Activated T-cell treated with anti-CD3 and anti-CD28 coated beads, Interleukin-2, amount 50 U/mL, for 4 hours (primary cell): ENCODE measurements at regions not wholly inside any gene's neighbourhood (a gene's known extent, or its start where the extent isn't known, plus 50 kb on each side); places are given as distances from the start of the nearest gene placed in this dataset.

Experiments used
- ATAC-seq, 2 donors: fragments of 200-7000 bp; cut with Tn5 transposase; one replicate each; pipeline ENCODE4 v1.10.0; 2021
- DNase-seq: peaks from one replicate; pipeline ENCODE4 v3.0.0-alpha.2; 2020
- H3K27me3 Mint-ChIP-seq: one replicate; pipeline ENCODE4 v1.8.0; 2021; ENCODE audit warnings: low read depth, mixed read lengths
- H3K36me3 Mint-ChIP-seq: one replicate; pipeline ENCODE4 v1.8.0; 2022; ENCODE audit warnings: mixed read lengths; ENCODE audit not compliant: insufficient read depth
- H3K4me1 Mint-ChIP-seq: one replicate; pipeline ENCODE4 v1.8.0; 2021; ENCODE audit warnings: low read depth, mixed read lengths
- H3K4me3 Mint-ChIP-seq: one replicate; pipeline ENCODE4 v1.8.0; 2021; ENCODE audit warnings: mild to moderate bottlenecking, moderate library complexity, mixed read lengths
- H3K9me3 Mint-ChIP-seq: one replicate; pipeline ENCODE4 v1.8.0; 2021; ENCODE audit warnings: mixed read lengths

DNA sequence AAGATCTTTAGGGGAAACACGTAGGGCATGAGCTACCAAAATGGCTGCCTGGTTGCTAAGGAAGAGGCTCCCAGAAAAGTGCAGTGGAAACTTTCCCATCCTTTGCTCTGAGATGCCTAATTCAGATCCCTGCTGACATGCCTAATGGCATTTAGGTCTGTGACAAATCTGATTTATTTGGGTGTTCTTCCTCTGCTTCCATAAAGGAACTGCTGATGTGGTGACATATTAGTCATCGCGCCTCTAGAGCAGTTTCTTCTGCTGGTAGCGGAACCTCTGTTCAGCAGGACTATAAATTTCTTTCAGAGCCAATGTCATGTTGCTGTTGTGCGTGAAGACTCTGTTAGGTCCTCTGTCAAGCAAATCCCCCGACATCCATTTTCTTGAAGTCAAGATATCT is 310.0 kb downstream of the PDHA2 start:
- no peaks in the 10 kb centered on the region for H3K9me3 Mint-ChIP-seq
- no peaks in the 10 kb centered on the region for H3K36me3 Mint-ChIP-seq
- no peak for DNase-seq
- H3K4me3 Mint-ChIP-seq = no peak overlapping the region
- H3K4me1 Mint-ChIP-seq = no peaks in the 10 kb centered on the region
- H3K27me3 Mint-ChIP-seq = no peaks in the 10 kb centered on the region
- ATAC-seq = no peak

DNA sequence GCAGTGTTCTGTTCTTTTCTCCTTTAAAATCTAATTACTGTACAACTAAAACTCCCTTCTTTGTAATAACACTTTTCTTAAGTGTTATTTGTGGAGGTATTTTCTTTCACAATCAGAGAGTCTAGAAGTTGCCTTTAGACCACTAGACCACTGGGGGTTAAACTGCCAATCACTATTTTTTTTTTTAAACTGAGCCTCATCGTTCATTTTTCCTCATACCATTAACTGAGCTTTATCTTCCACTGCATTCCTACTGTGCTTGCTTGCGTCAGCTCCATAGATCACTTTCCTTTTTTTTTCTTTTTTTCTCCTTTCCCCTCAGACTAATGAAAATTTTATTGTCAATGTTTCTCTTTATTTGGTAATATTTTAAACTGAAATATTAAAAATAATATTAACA is 310.6 kb downstream of the PDHA2 start:
- H3K27me3 Mint-ChIP-seq = no peaks in the 10 kb centered on the region
- H3K9me3 Mint-ChIP-seq = no peaks in the 10 kb centered on the region
- ATAC-seq (no peak), DNase-seq (no peak)
- no peak overlapping the region for H3K4me3 Mint-ChIP-seq
- no peaks in the 10 kb centered on the region for H3K4me1 Mint-ChIP-seq
- no peaks in the 10 kb centered on the region for H3K36me3 Mint-ChIP-seq

- Mint-ChIP-seq H3K27me3 (no peaks in the 10 kb centered on the region), H3K9me3 (no peaks in the 10 kb centered on the region), H3K4me1 (no peaks in the 10 kb centered on the region), H3K36me3 (no peaks in the 10 kb centered on the region), H3K4me3 (no peak overlapping the region)
- DNase-seq (no peak), ATAC-seq (no peak)
Observed at GRCh38 chr4:96152824-96153223, 312.9 kb downstream of the PDHA2 start.

GRCh38 chr4:96154676-96155075 is 314.8 kb downstream of the PDHA2 start:
- no peaks in the 10 kb centered on the region for H3K9me3 Mint-ChIP-seq
- ATAC-seq (no peak), DNase-seq (no peak)
- H3K4me3 Mint-ChIP-seq = no peak overlapping the region
- H3K27me3 Mint-ChIP-seq = no peaks in the 10 kb centered on the region
- H3K4me1 Mint-ChIP-seq = no peaks in the 10 kb centered on the region
- no peaks in the 10 kb centered on the region for H3K36me3 Mint-ChIP-seq

GRCh38 chr4:96162636-96163035 is 322.7 kb downstream of the PDHA2 start:
- DNase-seq (no peak), ATAC-seq (no peak)
- Mint-ChIP-seq H3K4me3 (no peak overlapping the region), H3K27me3 (no peaks in the 10 kb centered on the region), H3K9me3 (peaks cover 4% of the 10 kb centered on the region), H3K4me1 (no peaks in the 10 kb centered on the region), H3K36me3 (no peaks in the 10 kb centered on the region)

- H3K9me3 Mint-ChIP-seq = peaks cover 4% of the 10 kb centered on the region
- DNase-seq (no peak), ATAC-seq (no peak)
- no peaks in the 10 kb centered on the region for H3K36me3 Mint-ChIP-seq
- H3K27me3 Mint-ChIP-seq = no peaks in the 10 kb centered on the region
- no peak overlapping the region for H3K4me3 Mint-ChIP-seq
- H3K4me1 Mint-ChIP-seq = no peaks in the 10 kb centered on the region
Observed at GRCh38 chr4:96164814-96165351, 325.0 kb downstream of the PDHA2 start.

DNA sequence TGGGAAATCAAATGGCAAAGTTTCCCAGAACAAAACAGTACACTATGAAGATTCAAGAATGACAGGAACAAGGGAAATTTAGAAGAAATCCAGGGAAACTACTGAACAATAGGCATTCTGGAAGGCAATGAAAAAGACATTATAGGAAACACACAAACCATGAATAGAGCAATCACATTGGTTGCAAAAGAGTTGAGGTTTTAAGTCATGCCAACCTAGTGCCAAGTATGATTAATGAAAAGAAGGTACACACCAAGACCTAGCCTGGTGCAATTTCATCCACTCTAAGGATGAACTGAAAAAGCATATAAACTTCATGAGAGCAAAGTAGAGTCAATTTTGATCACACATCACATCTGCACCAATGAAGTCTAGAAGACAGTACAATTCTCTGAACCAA is 326.9 kb downstream of the PDHA2 start:
- Mint-ChIP-seq H3K36me3 (no peaks in the 10 kb centered on the region), H3K4me1 (no peaks in the 10 kb centered on the region), H3K9me3 (peaks cover 4% of the 10 kb centered on the region), H3K4me3 (no peak overlapping the region), H3K27me3 (no peaks in the 10 kb centered on the region)
- no peak for ATAC-seq
- DNase-seq = no peak

GRCh38 chr4:96170198-96170597 is 330.3 kb downstream of the PDHA2 start:
- no peak for DNase-seq
- no peak for ATAC-seq
- no peaks in the 10 kb centered on the region for H3K36me3 Mint-ChIP-seq
- no peak overlapping the region for H3K4me3 Mint-ChIP-seq
- H3K4me1 Mint-ChIP-seq = no peaks in the 10 kb centered on the region
- H3K27me3 Mint-ChIP-seq = no peaks in the 10 kb centered on the region
- H3K9me3 Mint-ChIP-seq = no peaks in the 10 kb centered on the region

DNA sequence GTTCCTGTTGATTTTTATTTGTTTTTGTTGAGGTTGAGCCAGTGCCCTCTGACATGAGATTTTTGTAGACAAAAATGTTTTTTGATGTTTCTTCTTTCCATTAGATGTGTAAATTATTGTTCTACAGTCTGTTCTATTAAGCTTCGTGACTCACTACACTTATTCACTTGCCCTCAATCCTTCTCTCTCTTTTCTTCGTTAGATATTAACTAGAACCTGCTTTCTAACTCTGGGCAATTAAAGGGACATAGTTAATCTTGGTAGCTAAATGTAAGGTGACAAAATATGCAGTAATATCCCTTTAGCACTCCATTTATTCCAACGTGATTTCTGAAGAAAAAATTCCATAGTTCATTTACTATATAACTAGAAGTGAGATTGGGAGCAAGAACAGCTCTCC is 333.9 kb downstream of the PDHA2 start:
- H3K4me3 Mint-ChIP-seq = no peak overlapping the region
- DNase-seq (no peak), ATAC-seq (no peak)
- no peaks in the 10 kb centered on the region for H3K36me3 Mint-ChIP-seq
- H3K4me1 Mint-ChIP-seq = no peaks in the 10 kb centered on the region
- no peaks in the 10 kb centered on the region for H3K27me3 Mint-ChIP-seq
- H3K9me3 Mint-ChIP-seq = peaks cover 4% of the 10 kb centered on the region

DNA sequence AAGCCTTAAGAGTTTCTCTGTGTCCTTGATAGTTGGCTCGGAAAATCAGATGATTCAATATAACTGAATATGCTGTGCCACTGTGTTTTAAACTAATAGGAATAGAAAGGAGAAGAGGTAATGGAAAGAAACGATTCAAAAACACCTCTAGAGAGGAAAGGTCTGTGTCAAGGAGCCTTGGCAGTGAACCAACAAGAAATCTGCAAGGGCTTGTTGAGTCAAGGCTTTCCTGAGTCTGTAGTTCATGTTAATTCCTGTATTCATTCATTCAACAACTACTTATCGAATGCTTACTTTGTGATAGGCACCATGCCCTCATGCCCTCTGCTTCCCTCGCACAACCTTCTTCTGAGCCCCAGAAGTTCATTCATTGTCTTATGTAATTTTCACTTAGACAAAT is 336.0 kb downstream of the PDHA2 start:
- no peaks in the 10 kb centered on the region for H3K4me1 Mint-ChIP-seq
- H3K36me3 Mint-ChIP-seq = no peaks in the 10 kb centered on the region
- H3K4me3 Mint-ChIP-seq = no peak overlapping the region
- DNase-seq (no peak), ATAC-seq (no peak)
- H3K27me3 Mint-ChIP-seq = no peaks in the 10 kb centered on the region
- peaks cover 4% of the 10 kb centered on the region for H3K9me3 Mint-ChIP-seq

DNA sequence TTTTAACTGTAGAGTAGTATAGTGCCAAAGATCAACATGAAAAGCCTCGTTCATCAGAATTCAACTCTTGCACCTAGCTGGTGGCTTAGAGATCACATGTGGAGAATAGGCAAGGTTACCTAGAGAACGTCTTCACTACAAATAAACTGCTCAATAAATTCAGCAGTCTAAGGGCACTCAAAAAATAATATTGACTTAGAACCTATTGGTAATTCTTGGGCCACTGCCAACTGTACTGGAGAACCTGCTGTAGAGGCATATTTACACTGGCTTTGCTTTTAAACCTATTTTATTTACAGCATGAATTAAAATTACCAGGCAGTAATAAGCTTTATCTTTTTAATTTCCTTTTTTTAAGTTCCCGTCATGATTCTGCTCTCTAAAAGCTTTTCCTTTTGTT is 343.7 kb downstream of the PDHA2 start:
- Mint-ChIP-seq H3K9me3 (peaks cover 5% of the 10 kb centered on the region), H3K4me3 (no peak overlapping the region), H3K4me1 (no peaks in the 10 kb centered on the region), H3K27me3 (no peaks in the 10 kb centered on the region), H3K36me3 (no peaks in the 10 kb centered on the region)
- ATAC-seq (no peak), DNase-seq (no peak)

- DNase-seq (no peak), ATAC-seq (no peak)
- H3K27me3 Mint-ChIP-seq = no peaks in the 10 kb centered on the region
- H3K9me3 Mint-ChIP-seq = peaks cover 4% of the 10 kb centered on the region
- no peaks in the 10 kb centered on the region for H3K36me3 Mint-ChIP-seq
- H3K4me1 Mint-ChIP-seq = no peaks in the 10 kb centered on the region
- H3K4me3 Mint-ChIP-seq = no peak overlapping the region
Observed at GRCh38 chr4:96186593-96186992, 346.7 kb downstream of the PDHA2 start.

DNA sequence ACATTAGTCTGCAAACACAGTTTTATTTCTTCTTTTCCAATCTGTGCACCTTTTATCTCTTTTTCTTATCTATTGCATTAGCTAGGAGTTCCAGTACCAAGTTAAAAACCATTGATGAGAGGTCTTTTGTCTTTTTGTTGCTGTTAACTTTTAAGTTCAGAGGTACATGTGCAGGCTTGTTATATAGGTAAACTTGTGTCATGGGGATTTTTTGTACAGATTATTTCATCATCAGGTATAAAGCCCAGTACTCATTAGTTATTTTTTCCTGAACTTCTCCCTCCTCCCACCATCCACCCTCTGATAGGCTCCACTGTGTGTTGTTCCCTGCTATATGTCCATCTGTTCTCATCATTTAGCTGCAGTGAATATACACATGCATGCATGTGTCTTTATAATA is 349.9 kb downstream of the PDHA2 start:
- Mint-ChIP-seq H3K36me3 (no peaks in the 10 kb centered on the region), H3K4me1 (no peaks in the 10 kb centered on the region), H3K27me3 (no peaks in the 10 kb centered on the region), H3K4me3 (no peak overlapping the region), H3K9me3 (peaks cover 4% of the 10 kb centered on the region)
- DNase-seq (no peak), ATAC-seq (no peak)

- no peaks in the 10 kb centered on the region for H3K36me3 Mint-ChIP-seq
- no peak overlapping the region for H3K4me3 Mint-ChIP-seq
- DNase-seq (no peak), ATAC-seq (no peak)
- no peaks in the 10 kb centered on the region for H3K4me1 Mint-ChIP-seq
- no peaks in the 10 kb centered on the region for H3K9me3 Mint-ChIP-seq
- H3K27me3 Mint-ChIP-seq = no peaks in the 10 kb centered on the region
Observed at GRCh38 chr4:96193061-96193460, 353.2 kb downstream of the PDHA2 start.

GRCh38 chr4:96194993-96195392 is 355.1 kb downstream of the PDHA2 start:
- ATAC-seq (no peak), DNase-seq (no peak)
- no peaks in the 10 kb centered on the region for H3K4me1 Mint-ChIP-seq
- no peak overlapping the region for H3K4me3 Mint-ChIP-seq
- no peaks in the 10 kb centered on the region for H3K27me3 Mint-ChIP-seq
- no peaks in the 10 kb centered on the region for H3K36me3 Mint-ChIP-seq
- H3K9me3 Mint-ChIP-seq = no peaks in the 10 kb centered on the region
